Prostate gland (tissue), 2 donors: ENCODE measurements at regions not wholly inside any gene's neighbourhood (a gene's known extent, or its start where the extent isn't known, plus 50 kb on each side); places are given as distances from the start of the nearest gene placed in this dataset.

Experiments used
- DNase-seq: peaks from one replicate; pipeline ENCODE4 v3.0.0-alpha.2; 2019; ENCODE audit warnings: low spot score
- H3K27ac ChIP-seq, 2 donors: fragments of 200-600 bp; sonication (generic); 2 replicates each; pipeline ENCODE4 v1.5.1; 2017 to 2019
- H3K27me3 ChIP-seq: fragments of 200-600 bp; sonication (generic); replicated peaks from 2 replicates; pipeline ENCODE4 v1.5.1; 2019; ENCODE audit not compliant: insufficient read depth
- H3K36me3 ChIP-seq, 2 donors: fragments of 200-600 bp; sonication (generic); 1 replicate in 1 of 2; 2 replicates in 1 of 2; pipeline versions ENCODE4 v1.5.1 to v1.8.1; 2017 to 2019
- H3K4me1 ChIP-seq: fragments of 200-600 bp; sonication (generic); replicated peaks from 2 replicates; pipeline ENCODE4 v1.5.1; 2019
- H3K4me3 ChIP-seq, 2 donors: fragments of 200-600 bp; sonication (generic); 2 replicates each; pipeline ENCODE4 v1.5.1; 2017 to 2019
- H3K9me3 ChIP-seq: fragments of 200-600 bp; sonication (generic); 2 replicates; pipeline ENCODE4 v1.5.1; 2017
- POLR2A ChIP-seq: fragments of 450-650 bp; IDR thresholded peaks from one replicate; pipeline ENCODE4 v1.6.1; 2016; ENCODE audit warnings: antibody characterized with exemption, mild to moderate bottlenecking
- POLR2AphosphoS5 ChIP-seq: sonication (generic); formaldehyde crosslinking; IDR thresholded peaks from one replicate; pipeline ENCODE4 v1.6.1; 2017; ENCODE audit warnings: antibody characterized with exemption
- WGBS: methylation state at CpG from one replicate; pipeline ENCODE4 v1.1.5; 2018; 5-methylcytosine and 5-hydroxymethylcytosine counted together
- intact Hi-C: fragments of 100-400 bp; cut with DNase I; formaldehyde crosslinking; loops from one replicate; pipeline ENCODE4 v1.14.2; 2022
- TF ChIP-seq, protein P1 (sequence below), 4 experiments: fragments of 200-600 bp in 2 of 4; fragments of 450-650 bp in 2 of 4; sonication (generic) in 2 of 4; IDR thresholded peaks; 1 replicate in 3 of 4; 2 replicates in 1 of 4; pipeline ENCODE4 v1.5.1; 2016 to 2019; ENCODE audit warnings: antibody characterized with exemption in 4 of 4, mild to moderate bottlenecking in 2 of 4, moderate library complexity in 2 of 4

DNA sequence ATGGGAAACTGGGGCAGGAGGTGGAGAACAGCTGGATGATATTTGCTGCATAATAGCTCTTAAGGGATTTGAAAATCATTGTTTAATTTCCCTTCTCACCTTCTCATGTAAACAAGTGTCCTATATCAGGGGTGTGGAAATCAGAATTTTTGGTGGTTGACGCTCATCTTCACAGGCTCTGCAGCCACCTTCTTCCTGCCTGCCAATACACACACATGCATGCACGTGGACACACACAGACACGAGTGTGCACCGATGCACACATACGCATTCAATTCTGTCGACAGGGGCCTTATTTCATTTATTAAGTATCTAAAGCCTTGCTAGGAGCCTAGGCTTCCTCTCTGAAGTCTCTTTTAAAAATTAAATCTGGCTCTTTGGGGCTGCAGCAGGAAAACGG is 349.4 kb upstream of the NCAM1 start:
- 57% methylated on average over 7 of the region's 7 CpGs for WGBS
- H3K4me3 ChIP-seq: no peak overlapping the region
- no peak overlapping the region for H3K27ac ChIP-seq
- H3K36me3 ChIP-seq: no peaks in the 10 kb centered on the region
- H3K4me1 ChIP-seq: no peaks in the 10 kb centered on the region
- no peak for DNase-seq
- intact Hi-C loops: no loop called here
- no peaks in the 10 kb centered on the region for H3K9me3 ChIP-seq
- no peaks in the 10 kb centered on the region for H3K27me3 ChIP-seq
- TF ChIP-seq POLR2A: no peak
- TF ChIP-seq POLR2AphosphoS5: no peak
- TF ChIP-seq, protein P1, sequence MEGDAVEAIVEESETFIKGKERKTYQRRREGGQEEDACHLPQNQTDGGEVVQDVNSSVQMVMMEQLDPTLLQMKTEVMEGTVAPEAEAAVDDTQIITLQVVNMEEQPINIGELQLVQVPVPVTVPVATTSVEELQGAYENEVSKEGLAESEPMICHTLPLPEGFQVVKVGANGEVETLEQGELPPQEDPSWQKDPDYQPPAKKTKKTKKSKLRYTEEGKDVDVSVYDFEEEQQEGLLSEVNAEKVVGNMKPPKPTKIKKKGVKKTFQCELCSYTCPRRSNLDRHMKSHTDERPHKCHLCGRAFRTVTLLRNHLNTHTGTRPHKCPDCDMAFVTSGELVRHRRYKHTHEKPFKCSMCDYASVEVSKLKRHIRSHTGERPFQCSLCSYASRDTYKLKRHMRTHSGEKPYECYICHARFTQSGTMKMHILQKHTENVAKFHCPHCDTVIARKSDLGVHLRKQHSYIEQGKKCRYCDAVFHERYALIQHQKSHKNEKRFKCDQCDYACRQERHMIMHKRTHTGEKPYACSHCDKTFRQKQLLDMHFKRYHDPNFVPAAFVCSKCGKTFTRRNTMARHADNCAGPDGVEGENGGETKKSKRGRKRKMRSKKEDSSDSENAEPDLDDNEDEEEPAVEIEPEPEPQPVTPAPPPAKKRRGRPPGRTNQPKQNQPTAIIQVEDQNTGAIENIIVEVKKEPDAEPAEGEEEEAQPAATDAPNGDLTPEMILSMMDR (IDR thresholded peaks at IDR 0.05): no peak

DNA sequence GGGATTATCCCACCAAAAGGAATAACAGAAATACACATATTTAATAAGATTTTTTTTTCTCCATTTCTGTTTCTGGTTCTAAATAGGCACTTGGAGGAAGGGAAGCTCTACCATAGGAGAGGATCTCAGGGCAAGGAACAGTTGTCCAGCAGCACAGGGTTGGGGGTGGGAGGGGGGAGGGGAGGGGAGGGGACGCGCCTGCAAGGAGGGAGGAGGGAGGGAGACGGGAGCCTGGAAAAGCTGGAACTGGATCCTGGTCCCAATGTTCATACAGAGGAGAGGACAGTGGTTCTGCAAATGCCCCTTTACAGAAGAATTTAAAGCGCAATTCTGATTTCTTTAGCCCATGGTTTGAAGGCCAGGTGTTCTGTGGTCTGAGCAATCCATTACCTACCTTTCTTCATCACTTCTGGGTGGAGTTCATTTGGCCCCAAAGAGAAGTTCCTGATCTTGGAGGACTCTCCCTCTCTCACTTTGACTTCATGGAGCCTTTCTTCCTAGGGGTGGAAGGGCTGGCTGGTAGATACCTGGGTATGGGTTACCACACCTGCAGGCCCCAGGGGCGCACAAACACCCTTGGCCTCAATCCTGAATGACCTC is 348.9 kb upstream of the NCAM1 start:
- no peak for DNase-seq
- Histone ChIP-seq H3K27ac (no peak overlapping the region), H3K4me1 (no peaks in the 10 kb centered on the region), H3K4me3 (no peak overlapping the region), H3K9me3 (no peaks in the 10 kb centered on the region), H3K36me3 (no peaks in the 10 kb centered on the region), H3K27me3 (no peaks in the 10 kb centered on the region)
- TF ChIP-seq, protein P1 (IDR thresholded peaks at IDR 0.05): no peak
- TF ChIP-seq POLR2AphosphoS5: no peak
- TF ChIP-seq POLR2A: no peak
- 34% methylated on average over 5 of the region's 5 CpGs for WGBS
- intact Hi-C loops: no loop called here

DNA sequence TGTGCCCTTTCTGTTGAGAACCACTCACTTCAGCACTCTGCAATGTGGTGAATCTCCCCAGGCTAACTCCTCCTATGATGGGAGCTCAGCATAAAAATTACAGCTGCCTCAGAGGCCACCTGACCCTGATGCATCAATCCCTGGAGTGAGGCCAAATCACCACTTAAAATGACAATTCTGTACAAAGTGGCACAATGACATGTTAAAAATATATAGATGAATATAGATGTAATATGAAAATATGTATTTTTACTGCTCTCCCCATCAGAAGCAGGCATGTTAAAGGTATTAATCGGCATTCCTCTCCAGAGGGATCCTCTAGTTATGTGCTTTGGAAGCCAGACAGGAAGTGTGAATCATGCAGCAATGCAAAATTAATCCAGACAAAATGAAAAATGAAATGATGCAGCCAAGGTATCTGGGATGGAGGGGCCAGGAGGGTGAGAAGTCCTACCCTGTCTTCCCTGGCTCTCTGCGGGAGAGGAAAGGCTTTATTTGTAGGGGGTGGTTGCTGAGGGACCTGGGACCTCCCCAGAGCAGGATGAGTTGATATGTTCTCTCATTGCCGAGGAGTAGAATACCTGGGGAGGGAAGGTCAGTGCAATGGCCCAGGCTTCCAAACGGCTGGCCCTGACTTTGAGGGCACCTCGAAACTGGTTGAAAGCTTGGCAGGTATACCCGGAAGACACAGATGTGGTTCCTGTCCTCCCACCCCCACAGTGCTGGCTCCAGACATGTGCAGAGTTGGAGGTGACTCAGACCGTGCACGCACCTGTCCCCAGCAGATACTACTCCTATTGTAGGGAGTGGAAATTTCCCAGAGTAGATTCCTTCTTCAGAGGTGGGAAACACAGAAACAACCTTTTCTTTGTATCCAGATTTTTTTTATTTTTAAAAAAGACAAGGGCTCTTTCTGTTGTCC is 347.9 kb upstream of the NCAM1 start:
- Histone ChIP-seq H3K36me3 (no peaks in the 10 kb centered on the region), H3K4me1 (no peaks in the 10 kb centered on the region), H3K27me3 (no peaks in the 10 kb centered on the region), H3K27ac (no peak overlapping the region), H3K9me3 (no peaks in the 10 kb centered on the region), H3K4me3 (no peak overlapping the region)
- TF ChIP-seq POLR2A (no peak), POLR2AphosphoS5 (no peak)
- TF ChIP-seq, protein P1 (IDR thresholded peaks at IDR 0.05): no peak
- intact Hi-C loops: no loop called here
- DNase-seq: no peak
- 50% methylated on average over 8 of the region's 8 CpGs for WGBS

DNA sequence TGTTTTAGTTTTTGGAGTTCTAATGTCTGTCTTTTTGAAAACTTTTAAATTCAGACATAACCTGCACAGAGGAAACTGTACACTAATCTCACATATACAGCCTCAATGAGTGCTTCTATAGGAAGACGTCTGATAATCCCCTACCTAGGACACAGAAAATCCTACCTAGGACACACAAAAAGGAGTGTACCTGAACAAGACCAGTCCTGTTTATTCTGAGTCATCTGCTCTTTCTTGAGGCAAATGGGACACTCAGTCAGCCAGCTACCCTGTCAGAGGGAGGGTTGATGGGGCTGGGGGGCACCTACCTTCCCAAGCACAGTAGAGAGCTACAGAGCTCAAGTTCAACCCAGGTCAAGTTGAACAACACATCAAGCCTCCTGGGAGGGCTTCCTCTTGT is 346.6 kb upstream of the NCAM1 start:
- no peak for TF ChIP-seq POLR2A
- TF ChIP-seq POLR2AphosphoS5: no peak
- TF ChIP-seq, protein P1 (IDR thresholded peaks at IDR 0.05): no peak
- no peaks in the 10 kb centered on the region for H3K27me3 ChIP-seq
- intact Hi-C loops: no loop called here
- WGBS: 74% methylated on average over 1 of the region's 1 CpG
- no peaks in the 10 kb centered on the region for H3K9me3 ChIP-seq
- H3K36me3 ChIP-seq: no peaks in the 10 kb centered on the region
- H3K4me1 ChIP-seq: no peaks in the 10 kb centered on the region
- DNase-seq: no peak
- H3K4me3 ChIP-seq: no peak overlapping the region
- no peak overlapping the region for H3K27ac ChIP-seq

DNA sequence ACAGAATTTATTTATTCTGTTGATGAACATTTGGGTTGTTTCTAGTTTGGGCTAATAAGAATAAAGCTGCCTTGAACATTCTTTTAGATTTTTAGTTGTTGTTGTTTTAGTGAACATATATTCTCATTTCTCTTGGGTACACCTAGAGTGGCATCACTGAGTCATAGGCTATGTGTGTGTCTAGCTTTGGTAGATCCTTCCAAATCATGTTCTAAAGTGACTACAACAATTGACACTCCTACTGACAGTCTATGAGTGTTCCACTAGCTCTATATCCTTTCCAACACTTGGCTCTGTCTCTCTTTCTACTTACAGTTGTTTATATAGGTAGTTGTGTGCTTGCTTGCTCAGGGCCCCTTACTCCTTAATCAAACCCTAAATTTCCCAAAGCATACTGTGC is 346.0 kb upstream of the NCAM1 start:
- H3K36me3 ChIP-seq: no peaks in the 10 kb centered on the region
- TF ChIP-seq, protein P1 (IDR thresholded peaks at IDR 0.05): no peak
- TF ChIP-seq POLR2AphosphoS5 (no peak), POLR2A (no peak)
- intact Hi-C loops: no loop called here
- no peaks in the 10 kb centered on the region for H3K9me3 ChIP-seq
- H3K27ac ChIP-seq: no peak overlapping the region
- H3K27me3 ChIP-seq: no peaks in the 10 kb centered on the region
- H3K4me3 ChIP-seq: no peak overlapping the region
- DNase-seq: no peak
- no peaks in the 10 kb centered on the region for H3K4me1 ChIP-seq
